Right lobe of liver (tissue), 6 donors: ENCODE measurements at regions not wholly inside any gene's neighbourhood (a gene's known extent, or its start where the extent isn't known, plus 50 kb on each side); places are given as distances from the start of the nearest gene placed in this dataset.

Experiments
- ATAC-seq, 4 donors: fragments of 200-7000 bp; cut with Tn5 transposase; one replicate each; pipeline ENCODE4 v1.9.1; 2020; ENCODE audit warnings: mild to moderate bottlenecking in 4 of 4, moderate library complexity in 4 of 4
- DNase-seq, 3 donors: peaks; one replicate each; pipeline ENCODE4 v3.0.0-alpha.2; 2020
- H3K27ac ChIP-seq, 3 donors: fragments of 200-600 bp; one replicate each; pipeline ENCODE4 v1.8.0; 2022
- H3K27me3 ChIP-seq, 2 donors: fragments of 200-600 bp; one replicate each; pipeline ENCODE4 v1.8.0; 2022
- H3K36me3 ChIP-seq, 4 donors: fragments of 200-600 bp; sonication (generic) in 1 of 4; one replicate each; pipeline versions ENCODE4 v1.5.1 to v1.8.0; 2017 to 2022; ENCODE audit warnings: control low read depth in 1 of 4
- H3K4me1 ChIP-seq, 4 donors: fragments of 200-600 bp; sonication (generic) in 1 of 4; one replicate each; pipeline versions ENCODE4 v1.5.1 to v1.8.0; 2017 to 2022; ENCODE audit warnings: control low read depth in 1 of 4
- H3K4me3 ChIP-seq, 3 donors: fragments of 200-600 bp; one replicate each; pipeline ENCODE4 v1.8.0; 2022
- H3K9me3 ChIP-seq, 4 donors: fragments of 200-600 bp; sonication (generic) in 1 of 4; one replicate each; pipeline versions ENCODE4 v1.5.1 to v1.8.0; 2017 to 2022; ENCODE audit warnings: control low read depth in 1 of 4
- POLR2A ChIP-seq: fragments of 450-650 bp; IDR thresholded peaks from one replicate; pipeline ENCODE4 v1.6.1; 2017; ENCODE audit warnings: antibody characterized with exemption, mild to moderate bottlenecking
- WGBS: methylation state at CpG from one replicate; pipeline ENCODE4 v1.1.6; 2018; ENCODE audit warnings: low coverage, low lambda C conversion rate; ENCODE audit not compliant: insufficient coverage; ENCODE audit errors: missing lambda C conversion rate; 5-methylcytosine and 5-hydroxymethylcytosine counted together
- intact Hi-C, 2 donors: fragments of 100-400 bp; cut with DNase I; formaldehyde crosslinking; loops; one replicate each; pipeline versions ENCODE4 v1.11.2 to v1.14.1; 2022
- TF ChIP-seq, protein P1 (sequence below), 4 donors: fragments of 200-600 bp in 3 of 4; fragments of 450-650 bp in 1 of 4; IDR thresholded peaks; one replicate each; pipeline versions ENCODE4 v1.5.1 to v1.8.0; 2016 to 2022; ENCODE audit warnings: antibody characterized with exemption in 4 of 4, mild to moderate bottlenecking in 2 of 4
- donor health status: DM: no; HTN: yes; CAD: no.
- donor health status: DM: no; HTN: no; CAD: no.
- donor health status: DM: no; HTN: no; CAD: no.
- donor health status: DM: no; HTN: yes; CAD: no.
- donor health status: DM: no; HTN: yes; CAD: no.

DNA sequence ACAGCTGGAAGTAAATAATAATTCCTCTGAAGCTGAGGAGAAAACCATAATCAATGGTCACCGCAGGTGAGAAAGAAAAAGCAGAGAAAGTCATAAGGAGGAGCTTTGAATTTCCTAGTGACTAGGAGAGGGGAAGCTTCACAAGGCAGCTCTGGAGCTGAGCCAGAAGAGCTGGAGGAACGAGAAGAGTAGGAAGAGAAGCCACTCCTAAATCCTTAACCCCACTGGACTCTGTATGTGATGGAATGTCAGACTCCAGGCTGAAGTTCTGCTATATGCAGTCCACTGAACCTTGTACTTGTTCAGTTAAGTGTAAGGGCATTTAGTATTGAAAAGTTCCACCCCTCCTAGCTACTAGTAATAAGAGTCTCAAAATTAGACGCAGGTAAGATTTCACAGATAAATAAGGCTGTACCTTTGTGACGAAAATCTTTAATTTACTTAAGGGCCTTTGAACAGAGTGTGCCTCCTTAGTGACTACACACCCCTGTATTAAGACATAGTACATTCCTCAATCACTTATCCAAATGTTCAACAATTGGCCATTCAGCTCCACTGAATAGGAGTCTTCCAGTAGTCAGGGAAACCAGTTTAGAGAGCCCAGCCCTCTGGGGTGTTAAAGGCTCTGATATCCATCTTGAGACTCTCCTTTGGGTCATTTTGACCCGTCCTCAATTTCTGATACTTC, 71.4 kb upstream of the UFL1 start:
- DNase-seq (no peak), ATAC-seq (no peak)
- Histone ChIP-seq H3K27me3 (no peaks in the 10 kb centered on the region), H3K36me3 (no peaks in the 10 kb centered on the region), H3K4me3 (no peak overlapping the region), H3K4me1 (no peaks in the 10 kb centered on the region), H3K9me3 (no peaks in the 10 kb centered on the region), H3K27ac (no peak overlapping the region)
- TF ChIP-seq, protein P1, sequence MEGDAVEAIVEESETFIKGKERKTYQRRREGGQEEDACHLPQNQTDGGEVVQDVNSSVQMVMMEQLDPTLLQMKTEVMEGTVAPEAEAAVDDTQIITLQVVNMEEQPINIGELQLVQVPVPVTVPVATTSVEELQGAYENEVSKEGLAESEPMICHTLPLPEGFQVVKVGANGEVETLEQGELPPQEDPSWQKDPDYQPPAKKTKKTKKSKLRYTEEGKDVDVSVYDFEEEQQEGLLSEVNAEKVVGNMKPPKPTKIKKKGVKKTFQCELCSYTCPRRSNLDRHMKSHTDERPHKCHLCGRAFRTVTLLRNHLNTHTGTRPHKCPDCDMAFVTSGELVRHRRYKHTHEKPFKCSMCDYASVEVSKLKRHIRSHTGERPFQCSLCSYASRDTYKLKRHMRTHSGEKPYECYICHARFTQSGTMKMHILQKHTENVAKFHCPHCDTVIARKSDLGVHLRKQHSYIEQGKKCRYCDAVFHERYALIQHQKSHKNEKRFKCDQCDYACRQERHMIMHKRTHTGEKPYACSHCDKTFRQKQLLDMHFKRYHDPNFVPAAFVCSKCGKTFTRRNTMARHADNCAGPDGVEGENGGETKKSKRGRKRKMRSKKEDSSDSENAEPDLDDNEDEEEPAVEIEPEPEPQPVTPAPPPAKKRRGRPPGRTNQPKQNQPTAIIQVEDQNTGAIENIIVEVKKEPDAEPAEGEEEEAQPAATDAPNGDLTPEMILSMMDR (IDR thresholded peaks at IDR 0.05): no peak
- no peak for TF ChIP-seq POLR2A
- WGBS: 44% methylated on average over 5 of the region's 5 CpGs
- intact Hi-C loops: no loop called here

DNA sequence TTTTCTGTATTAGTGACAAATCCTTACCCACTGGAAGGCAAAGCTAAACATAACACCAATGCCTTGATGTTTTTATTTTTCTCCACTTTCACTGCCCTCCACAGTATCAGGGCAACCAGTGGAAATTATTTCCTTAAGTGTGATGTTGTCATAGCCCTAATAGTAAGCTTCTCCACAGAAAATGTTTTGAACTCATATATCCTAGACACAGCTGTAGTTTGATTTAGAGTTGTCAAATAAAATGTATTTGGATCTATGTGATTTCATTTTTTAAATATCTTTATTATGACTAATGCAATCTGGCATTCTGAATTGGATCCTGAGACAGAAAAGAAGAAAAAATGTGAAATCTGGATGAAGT, 70.9 kb upstream of the UFL1 start:
- Histone ChIP-seq H3K4me3 (no peak overlapping the region), H3K4me1 (no peaks in the 10 kb centered on the region), H3K36me3 (no peaks in the 10 kb centered on the region), H3K9me3 (no peaks in the 10 kb centered on the region), H3K27ac (no peak overlapping the region), H3K27me3 (no peaks in the 10 kb centered on the region)
- DNase-seq (no peak), ATAC-seq (no peak)
- TF ChIP-seq, protein P1 (IDR thresholded peaks at IDR 0.05): no peak
- TF ChIP-seq POLR2A: no peak
- intact Hi-C loops: no loop called here

DNA sequence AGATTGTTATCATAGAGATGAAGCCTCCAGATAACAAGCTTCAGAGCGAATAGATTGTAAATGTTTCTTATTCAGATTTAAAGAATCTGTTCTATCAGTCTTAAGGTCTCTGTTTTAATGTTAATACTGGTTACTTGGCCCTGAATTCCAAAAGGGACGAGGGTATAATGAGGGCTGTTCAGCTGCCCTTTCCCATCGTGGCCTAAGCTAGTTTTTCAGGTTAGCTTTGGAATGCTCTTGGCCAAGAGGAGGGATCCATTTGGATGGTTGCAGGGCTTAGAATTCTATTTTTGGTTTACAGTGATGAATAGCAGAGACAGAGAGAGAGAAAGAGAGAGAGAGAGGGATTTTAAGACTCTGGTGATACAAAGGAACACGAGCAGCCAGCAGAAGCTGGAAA, 62.8 kb upstream of the UFL1 start:
- intact Hi-C loops: no loop called here
- Histone ChIP-seq H3K27me3 (no peaks in the 10 kb centered on the region), H3K4me1 (no peaks in the 10 kb centered on the region), H3K4me3 (no peak overlapping the region), H3K36me3 (no peaks in the 10 kb centered on the region), H3K9me3 (no peaks in the 10 kb centered on the region), H3K27ac (no peak overlapping the region)
- DNase-seq (no peak), ATAC-seq (no peak)
- TF ChIP-seq POLR2A: no peak
- TF ChIP-seq, protein P1 (IDR thresholded peaks at IDR 0.05): no peak
- WGBS: 44% methylated on average over 3 of the region's 4 CpGs

DNA sequence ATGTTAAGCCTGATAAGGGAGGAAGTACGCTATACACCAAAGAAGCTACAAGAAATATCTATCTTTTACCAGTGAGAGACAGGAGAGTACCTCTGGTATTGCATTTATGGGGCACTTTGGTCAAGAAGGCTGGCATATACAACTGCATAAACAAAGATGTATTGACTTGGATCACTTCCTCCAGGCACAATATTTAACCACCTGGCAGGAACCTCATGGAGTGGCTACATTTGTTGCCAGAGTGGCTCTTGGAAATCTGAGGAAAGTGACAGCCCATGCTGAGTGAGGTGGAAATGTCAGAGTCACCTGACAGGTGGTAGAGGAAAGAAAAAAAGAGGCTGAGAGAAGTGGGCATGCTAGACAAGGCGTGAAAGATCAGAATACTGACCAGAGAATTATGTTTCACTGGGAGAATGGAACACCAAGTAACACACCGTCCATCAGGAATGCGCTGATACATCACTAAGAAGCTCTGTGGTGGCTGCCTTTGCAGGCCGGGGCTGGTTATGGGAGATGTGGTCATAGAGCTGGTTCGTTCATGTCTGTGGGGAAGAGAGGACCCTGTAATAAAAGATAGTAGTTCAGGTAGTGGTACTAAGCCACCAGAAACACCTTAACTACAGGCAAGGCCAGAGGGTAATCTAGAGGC, 61.4 kb upstream of the UFL1 start:
- Histone ChIP-seq H3K27me3 (no peaks in the 10 kb centered on the region), H3K4me3 (no peak overlapping the region), H3K9me3 (no peaks in the 10 kb centered on the region), H3K27ac (no peak overlapping the region), H3K4me1 (no peaks in the 10 kb centered on the region), H3K36me3 (no peaks in the 10 kb centered on the region)
- intact Hi-C loops: no loop called here
- DNase-seq (no peak), ATAC-seq (no peak)
- TF ChIP-seq, protein P1 (IDR thresholded peaks at IDR 0.05): no peak
- TF ChIP-seq POLR2A: no peak
- WGBS: 80% methylated on average over 5 of the region's 6 CpGs
